Mesenchymal stem cell (in vitro differentiated cells and primary cell): ENCODE measurements at regions not wholly inside any gene's neighbourhood (a gene's known extent, or its start where the extent isn't known, plus 50 kb on each side); places are given as distances from the start of the nearest gene placed in this dataset.
"Not testable (repeated sequence)": the region's sequence is repeated elsewhere in the genome, so short reads cannot be mapped to it uniquely, and the experiment has no call there.

Source experiments
- DNase-seq: peaks from one replicate; pipeline ENCODE4 v3.0.0-alpha.2; 2013
- H2AFZ ChIP-seq: one replicate; pipeline ENCODE4 v1.6.1; 2013; ENCODE audit warnings: low read depth, mild to moderate bottlenecking, control low read depth, inconsistent platforms, low read length, moderate library complexity
- H2AK5ac ChIP-seq: 2 replicates; pipeline ENCODE4 v1.6.1; 2013; ENCODE audit warnings: low read length, moderate library complexity, mild to moderate bottlenecking, inconsistent platforms; ENCODE audit not compliant: severe bottlenecking
- H2BK120ac ChIP-seq: one replicate; pipeline ENCODE4 v1.6.1; 2013; ENCODE audit warnings: low read depth, mild to moderate bottlenecking, inconsistent platforms, low read length, moderate library complexity
- H2BK12ac ChIP-seq, 2 experiments: one replicate each; pipeline ENCODE4 v1.6.1; 2013; ENCODE audit warnings: inconsistent platforms in 2 of 2, low read length in 2 of 2, mild to moderate bottlenecking in 2 of 2, moderate library complexity in 2 of 2, control low read depth in 1 of 2
- H2BK15ac ChIP-seq: one replicate; pipeline ENCODE4 v1.6.1; 2013; ENCODE audit warnings: mild to moderate bottlenecking, low read depth, inconsistent platforms; ENCODE audit not compliant: poor library complexity, severe bottlenecking
- H2BK5ac ChIP-seq: 2 replicates; pipeline ENCODE4 v1.6.1; 2013; ENCODE audit warnings: low read depth, mild to moderate bottlenecking, low read length, control low read depth, inconsistent platforms; ENCODE audit not compliant: poor library complexity, severe bottlenecking
- H3K14ac ChIP-seq, 2 experiments: one replicate each; pipeline ENCODE4 v1.6.1; 2013; ENCODE audit warnings: inconsistent platforms in 2 of 2, low read length in 2 of 2, control low read depth in 1 of 2, mild to moderate bottlenecking in 1 of 2, moderate library complexity in 1 of 2
- H3K18ac ChIP-seq, 2 experiments: one replicate each; pipeline ENCODE4 v1.6.1; 2013; ENCODE audit warnings: inconsistent platforms in 2 of 2, low read length in 2 of 2, control low read depth in 1 of 2, low read depth in 1 of 2, mild to moderate bottlenecking in 1 of 2
- H3K23ac ChIP-seq, 2 experiments: one replicate each; pipeline ENCODE4 v1.6.1; 2013; ENCODE audit warnings: inconsistent platforms in 2 of 2, low read length in 2 of 2, mild to moderate bottlenecking in 2 of 2, moderate library complexity in 2 of 2, control low read depth in 1 of 2
- H3K27ac ChIP-seq: 2 replicates; pipeline ENCODE4 v1.5.1; 2013; ENCODE audit warnings: mild to moderate bottlenecking, moderate library complexity, low read length, control low read depth, inconsistent platforms; ENCODE audit not compliant: poor library complexity, severe bottlenecking
- H3K27me3 ChIP-seq, 2 experiments: 2 replicates each; pipeline versions ENCODE4 v1.6.1 to v1.7.0; 2013; ENCODE audit warnings: low read length in 2 of 2, mild to moderate bottlenecking in 2 of 2, moderate library complexity in 2 of 2, control low read depth in 1 of 2, inconsistent platforms in 1 of 2; ENCODE audit not compliant: control insufficient read depth in 1 of 2, insufficient read depth in 1 of 2
- H3K36me3 ChIP-seq, 2 experiments: 2 replicates each; pipeline versions ENCODE4 v1.6.1 to v1.7.0; 2013; ENCODE audit warnings: low read length in 2 of 2, control low read depth in 1 of 2, inconsistent platforms in 1 of 2, low read depth in 1 of 2, mild to moderate bottlenecking in 1 of 2; ENCODE audit not compliant: insufficient read depth in 2 of 2, control insufficient read depth in 1 of 2
- H3K4ac ChIP-seq, 2 experiments: one replicate each; pipeline ENCODE4 v1.6.1; 2013; ENCODE audit warnings: inconsistent platforms in 2 of 2, low read length in 2 of 2, mild to moderate bottlenecking in 2 of 2, moderate library complexity in 2 of 2, control low read depth in 1 of 2, low read depth in 1 of 2
- H3K4me1 ChIP-seq: 2 replicates; pipeline ENCODE4 v1.6.1; 2013; ENCODE audit warnings: low read depth, low read length, control low read depth; ENCODE audit not compliant: control insufficient read depth, insufficient read depth
- H3K4me2 ChIP-seq: 2 replicates; pipeline ENCODE4 v1.6.1; 2013; ENCODE audit warnings: low read length, mild to moderate bottlenecking, inconsistent platforms; ENCODE audit not compliant: poor library complexity, severe bottlenecking
- H3K4me3 ChIP-seq, 2 experiments: 2 replicates each; pipeline versions ENCODE4 v1.5.1 to v1.7.0; 2013; ENCODE audit warnings: low read length in 2 of 2, mild to moderate bottlenecking in 2 of 2, control low read depth in 1 of 2, low read depth in 1 of 2; ENCODE audit not compliant: insufficient read depth in 1 of 2
- H3K79me1 ChIP-seq: replicated peaks from 2 replicates; pipeline ENCODE4 v1.6.1; 2013; ENCODE audit warnings: mild to moderate bottlenecking, control low read depth, low read length, inconsistent platforms; ENCODE audit not compliant: poor library complexity, severe bottlenecking
- H3K9ac ChIP-seq: 2 replicates; pipeline ENCODE4 v1.7.0; 2013; ENCODE audit warnings: mild to moderate bottlenecking, low read length, moderate library complexity
- H3K9me3 ChIP-seq: 2 replicates; pipeline ENCODE4 v1.7.0; 2013; ENCODE audit warnings: mild to moderate bottlenecking, low read length; ENCODE audit not compliant: control insufficient read depth
- H4K8ac ChIP-seq: one replicate; pipeline ENCODE4 v1.6.1; 2013; ENCODE audit warnings: inconsistent platforms, mild to moderate bottlenecking, low read length, moderate library complexity
- H4K91ac ChIP-seq: one replicate; pipeline ENCODE4 v1.6.1; 2013; ENCODE audit warnings: mild to moderate bottlenecking, low read length, inconsistent platforms
- WGBS: methylation state at CpG from one replicate; pipeline ENCODE4 v1.1.7; 2013; ENCODE audit warnings: mixed read lengths; 5-methylcytosine and 5-hydroxymethylcytosine counted together

- not testable (repeated sequence) for H3K4me1 ChIP-seq, H3K27me3 ChIP-seq, DNase-seq, H2AK5ac ChIP-seq, H3K23ac ChIP-seq, H3K4me3 ChIP-seq, H4K91ac ChIP-seq, H3K4me2 ChIP-seq, H3K4ac ChIP-seq, H2BK5ac ChIP-seq, H3K9me3 ChIP-seq, H2BK120ac ChIP-seq, H3K79me1 ChIP-seq, H2BK12ac ChIP-seq, H3K9ac ChIP-seq, H2BK15ac ChIP-seq, H3K27ac ChIP-seq, H2AFZ ChIP-seq, H4K8ac ChIP-seq, H3K36me3 ChIP-seq
- Histone ChIP-seq H3K18ac (peak overlapping the region in 1 of 2 experiments; percentile 40), H3K14ac (peak overlapping the region in 1 of 2 experiments; percentile 41)
- 74% methylated on average over 3 of the region's 3 CpGs for WGBS
Observed at GRCh38 chr1:102210891-102211290, 214.2 kb upstream of the OLFM3 start.

GRCh38 chr1:102191723-102192122 is 195.0 kb upstream of the OLFM3 start:
- H2BK120ac ChIP-seq: no peak overlapping the region
- H2BK5ac ChIP-seq: no peak overlapping the region
- H3K9ac ChIP-seq: no peak overlapping the region
- H4K8ac ChIP-seq: no peak overlapping the region
- no peaks in the 10 kb centered on the region for H3K4me1 ChIP-seq
- H3K4ac ChIP-seq: no peak overlapping the region
- no CpG with 5 or more reads among the region's 2 CpGs for WGBS
- H3K14ac ChIP-seq: no peak overlapping the region
- no peak overlapping the region for H3K4me3 ChIP-seq
- H3K23ac ChIP-seq: no peak overlapping the region
- H3K27ac ChIP-seq: no peak overlapping the region
- H2AFZ ChIP-seq: no peak overlapping the region
- DNase-seq: peak; percentile 56
- no peak overlapping the region for H3K4me2 ChIP-seq
- no peaks in the 10 kb centered on the region for H3K79me1 ChIP-seq
- H2BK12ac ChIP-seq: no peak overlapping the region
- H2BK15ac ChIP-seq: no peak overlapping the region
- no peaks in the 10 kb centered on the region for H3K36me3 ChIP-seq
- no peaks in the 10 kb centered on the region for H3K27me3 ChIP-seq
- H2AK5ac ChIP-seq: no peak overlapping the region
- H3K9me3 ChIP-seq: no peaks in the 10 kb centered on the region
- H4K91ac ChIP-seq: no peak overlapping the region
- no peak overlapping the region for H3K18ac ChIP-seq

GRCh38 chr1:102190429-102190828 is 193.7 kb upstream of the OLFM3 start:
- no peak overlapping the region for H2BK15ac ChIP-seq
- no peaks in the 10 kb centered on the region for H3K27me3 ChIP-seq
- H4K91ac ChIP-seq: no peak overlapping the region
- H3K79me1 ChIP-seq: no peaks in the 10 kb centered on the region
- H2BK12ac ChIP-seq: no peak overlapping the region
- no peak overlapping the region for H4K8ac ChIP-seq
- H3K14ac ChIP-seq: no peak overlapping the region
- no peak overlapping the region for H3K9ac ChIP-seq
- H3K36me3 ChIP-seq: no peaks in the 10 kb centered on the region
- H3K4ac ChIP-seq: no peak overlapping the region
- no peak overlapping the region for H3K4me3 ChIP-seq
- no peak overlapping the region for H3K23ac ChIP-seq
- H2BK5ac ChIP-seq: no peak overlapping the region
- H3K4me2 ChIP-seq: no peak overlapping the region
- H3K9me3 ChIP-seq: no peaks in the 10 kb centered on the region
- no peaks in the 10 kb centered on the region for H3K4me1 ChIP-seq
- H2BK120ac ChIP-seq: no peak overlapping the region
- 56% methylated on average over 1 of the region's 1 CpG for WGBS
- DNase-seq: no peak
- no peak overlapping the region for H3K27ac ChIP-seq
- H3K18ac ChIP-seq: no peak overlapping the region
- H2AFZ ChIP-seq: no peak overlapping the region
- H2AK5ac ChIP-seq: no peak overlapping the region

- Histone ChIP-seq H2BK120ac (no peak overlapping the region), H3K4me1 (no peaks in the 10 kb centered on the region), H3K4ac (no peak overlapping the region), H3K4me2 (no peak overlapping the region), H2BK5ac (no peak overlapping the region), H3K9ac (no peak overlapping the region), H3K18ac (no peak overlapping the region), H3K36me3 (no peaks in the 10 kb centered on the region), H4K91ac (no peak overlapping the region), H3K23ac (no peak overlapping the region), H2BK15ac (no peak overlapping the region), H2AFZ (no peak overlapping the region), H2AK5ac (no peak overlapping the region), H3K9me3 (no peaks in the 10 kb centered on the region), H3K14ac (no peak overlapping the region), H4K8ac (no peak overlapping the region), H3K27ac (no peak overlapping the region), H3K79me1 (no peaks in the 10 kb centered on the region), H3K27me3 (no peaks in the 10 kb centered on the region), H3K4me3 (no peak overlapping the region), H2BK12ac (no peak overlapping the region)
- no peak for DNase-seq
- WGBS: 60% methylated on average over 1 of the region's 2 CpGs
Observed at GRCh38 chr1:102186536-102186935, 189.8 kb upstream of the OLFM3 start.
